ENCODE measurements at regions not wholly inside any gene's neighbourhood (a gene's known extent, or its start where the extent isn't known, plus 50 kb on each side); places are given as distances from the start of the nearest gene placed in this dataset.
"Not testable (repeated sequence)": the region's sequence is repeated elsewhere in the genome, so short reads cannot be mapped to it uniquely, and the experiment has no call there.

DNA sequence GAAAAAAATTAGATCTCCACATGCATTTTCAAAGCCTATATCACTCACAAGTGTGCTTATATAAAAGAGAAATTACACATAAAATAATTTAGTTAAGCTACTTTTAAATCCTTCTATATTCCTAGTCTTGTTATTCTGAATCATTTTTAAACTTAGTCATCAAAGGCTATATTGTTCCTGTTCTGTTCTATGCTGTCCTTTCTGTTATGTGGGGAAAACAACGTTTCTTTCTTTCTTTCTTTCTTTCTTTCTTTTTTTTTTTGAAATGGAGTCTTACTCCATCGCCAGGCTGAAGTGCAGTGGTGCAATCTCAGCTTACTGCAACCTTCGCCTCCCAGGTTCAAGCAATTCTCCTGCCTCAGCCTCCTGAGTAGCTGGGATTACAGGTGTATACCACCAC lies 389.2 kb upstream of the FTMT start:
- no peaks in the 10 kb centered on the region for H3K4me1 ChIP-seq (ENCODE audit: control insufficient read depth, insufficient read depth, low read length, poor library complexity, severe bottlenecking)
- no peak overlapping the region for H3K27ac ChIP-seq (ENCODE audit: low read depth, low read length, severe bottlenecking)
- 100% methylated on average over 1 of the region's 3 CpGs; no CpG with 5 or more reads in 1 of the 2 experiments for WGBS, 2 experiments (ENCODE audit: insufficient coverage in 2 of 2)
- H3K9me3 ChIP-seq (ENCODE audit: control insufficient read depth, low read length) = no peaks in the 10 kb centered on the region
- H3K36me3 ChIP-seq (ENCODE audit: control insufficient read depth, insufficient read depth, low read length) = no peaks in the 10 kb centered on the region
- H3K4me3 ChIP-seq (ENCODE audit: extremely low read depth, insufficient read depth, low read length, poor library complexity, severe bottlenecking) = no peak overlapping the region

DNA sequence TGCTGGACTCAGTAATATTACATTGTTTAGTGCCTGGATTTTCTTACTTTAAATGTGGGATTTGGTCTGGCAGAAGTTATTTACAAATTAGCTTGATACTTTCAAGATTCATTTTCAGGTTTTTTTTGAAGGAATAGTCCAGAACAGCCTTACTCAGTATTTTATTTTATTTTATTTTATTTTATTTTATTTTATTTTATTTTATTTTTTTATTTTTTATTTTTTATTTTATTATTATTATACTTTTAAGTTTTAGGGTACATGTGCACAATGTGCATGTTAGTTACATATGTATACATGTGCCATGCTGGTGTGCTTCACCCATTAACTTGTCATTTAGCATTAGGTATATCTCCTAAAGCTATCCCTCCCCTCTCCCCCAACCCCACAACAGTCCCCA lies 380.5 kb upstream of the FTMT start:
- H3K4me3 ChIP-seq (ENCODE audit: extremely low read depth, insufficient read depth, low read length, poor library complexity, severe bottlenecking); H3K27ac ChIP-seq (ENCODE audit: low read depth, low read length, severe bottlenecking); H3K36me3 ChIP-seq (ENCODE audit: control insufficient read depth, insufficient read depth, low read length); H3K9me3 ChIP-seq (ENCODE audit: control insufficient read depth, low read length); H3K4me1 ChIP-seq (ENCODE audit: control insufficient read depth, insufficient read depth, low read length, poor library complexity, severe bottlenecking): not testable (repeated sequence)

DNA sequence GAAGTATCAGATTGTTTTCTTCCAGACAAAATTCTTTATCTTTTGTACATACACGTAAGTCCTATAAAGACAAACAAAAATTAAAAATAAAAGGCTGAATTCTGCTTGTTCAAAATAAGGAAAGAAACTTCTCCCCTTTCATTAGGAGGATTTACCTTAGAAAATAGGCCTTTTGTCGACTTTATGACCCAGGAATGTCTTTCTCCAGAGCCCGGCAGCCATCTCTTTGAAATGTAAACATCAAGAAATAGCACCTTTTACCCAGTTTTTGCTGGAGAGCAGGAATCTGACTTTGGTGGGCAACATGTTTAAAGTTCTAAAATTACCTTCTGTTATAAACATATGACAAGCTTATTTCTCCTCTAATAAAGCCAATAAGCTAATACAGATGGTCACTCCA lies 373.0 kb upstream of the FTMT start:
- WGBS, 2 experiments (ENCODE audit: insufficient coverage in 2 of 2) = 33 to 43% methylated on average over 1 to 2 of the region's 3 CpGs
- H3K36me3 ChIP-seq (ENCODE audit: control insufficient read depth, insufficient read depth, low read length) = no peaks in the 10 kb centered on the region

DNA sequence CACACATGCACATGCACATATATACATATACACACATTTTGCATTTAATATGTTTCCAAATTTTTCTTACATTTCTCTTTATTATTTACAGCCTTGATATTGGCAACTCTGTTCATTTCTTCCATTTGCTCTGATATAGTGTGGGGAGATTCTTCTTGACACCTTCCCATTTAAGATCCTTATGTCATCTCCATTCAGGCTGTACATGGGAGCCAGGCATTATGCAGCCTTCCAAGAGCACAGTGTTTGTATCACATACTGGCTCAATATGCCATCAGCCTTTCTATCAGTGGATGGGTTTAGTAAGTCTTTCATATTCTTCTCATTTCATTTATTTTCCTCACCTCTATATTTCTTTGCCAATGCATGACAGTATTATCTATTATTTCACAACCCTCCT lies 372.3 kb upstream of the FTMT start:
- Histone ChIP-seq H3K4me1 (ENCODE audit: control insufficient read depth, insufficient read depth, low read length, poor library complexity, severe bottlenecking) (no peaks in the 10 kb centered on the region), H3K36me3 (ENCODE audit: control insufficient read depth, insufficient read depth, low read length) (no peaks in the 10 kb centered on the region), H3K9me3 (ENCODE audit: control insufficient read depth, low read length) (no peaks in the 10 kb centered on the region), H3K27ac (ENCODE audit: low read depth, low read length, severe bottlenecking) (no peak overlapping the region), H3K4me3 (ENCODE audit: extremely low read depth, insufficient read depth, low read length, poor library complexity, severe bottlenecking) (no peak overlapping the region)

More for the DNA sequence above, 373.0 kb upstream of the FTMT start:
- H3K4me1 ChIP-seq (ENCODE audit: control insufficient read depth, insufficient read depth, low read length, poor library complexity, severe bottlenecking) = no peaks in the 10 kb centered on the region
- H3K27ac ChIP-seq (ENCODE audit: low read depth, low read length, severe bottlenecking) = no peak overlapping the region
- no peak overlapping the region for H3K4me3 ChIP-seq (ENCODE audit: extremely low read depth, insufficient read depth, low read length, poor library complexity, severe bottlenecking)
- no peaks in the 10 kb centered on the region for H3K9me3 ChIP-seq (ENCODE audit: control insufficient read depth, low read length)

DNA sequence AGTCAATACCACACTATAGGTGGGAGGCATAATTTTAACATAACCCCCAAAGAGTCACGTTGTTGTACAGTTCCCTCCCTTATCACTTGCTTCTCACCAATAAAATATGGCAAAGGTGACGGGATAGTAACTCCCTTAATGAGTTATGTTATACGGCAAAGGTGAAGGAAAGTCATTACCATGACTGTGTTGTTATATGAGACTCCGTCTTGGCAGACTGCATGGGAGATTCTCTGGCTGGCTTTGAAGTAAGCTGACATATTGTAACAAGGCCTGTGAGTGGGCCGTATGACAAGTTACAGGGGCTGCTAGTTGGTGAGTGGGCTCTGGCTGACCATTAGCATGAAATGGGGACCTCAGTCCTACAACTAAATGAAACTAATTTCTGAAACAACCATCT lies 366.4 kb upstream of the FTMT start:
- Histone ChIP-seq H3K9me3 (ENCODE audit: control insufficient read depth, low read length) (no peaks in the 10 kb centered on the region), H3K4me1 (ENCODE audit: control insufficient read depth, insufficient read depth, low read length, poor library complexity, severe bottlenecking) (no peaks in the 10 kb centered on the region), H3K36me3 (ENCODE audit: control insufficient read depth, insufficient read depth, low read length) (no peaks in the 10 kb centered on the region), H3K27ac (ENCODE audit: low read depth, low read length, severe bottlenecking) (no peak overlapping the region), H3K4me3 (ENCODE audit: extremely low read depth, insufficient read depth, low read length, poor library complexity, severe bottlenecking) (no peak overlapping the region)
- WGBS, 2 experiments (ENCODE audit: insufficient coverage in 2 of 2) = 93% methylated on average over 3 of the region's 5 CpGs; no CpG with 5 or more reads in 1 of the 2 experiments

DNA sequence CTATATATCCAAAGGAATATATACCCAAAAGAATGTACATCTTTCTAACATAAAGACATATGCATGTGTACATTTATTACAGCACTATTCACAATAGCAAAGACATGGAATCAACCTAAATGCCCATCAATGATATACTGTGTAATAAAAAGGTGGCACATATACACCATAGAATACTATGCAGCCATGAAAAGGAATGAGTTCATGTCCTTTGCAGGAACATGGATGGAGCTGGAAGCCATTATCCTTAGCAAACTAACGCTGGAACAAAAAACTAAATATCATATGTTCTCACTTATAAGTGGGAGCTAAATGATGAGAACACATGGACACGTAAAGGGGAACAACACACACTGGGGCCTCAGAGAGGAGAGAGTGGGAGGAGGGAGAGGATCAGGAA lies 365.7 kb upstream of the FTMT start:
- no CpG with 5 or more reads among the region's 2 CpGs for WGBS, 2 experiments (ENCODE audit: insufficient coverage in 2 of 2)
- H3K36me3 ChIP-seq (ENCODE audit: control insufficient read depth, insufficient read depth, low read length); H3K4me1 ChIP-seq (ENCODE audit: control insufficient read depth, insufficient read depth, low read length, poor library complexity, severe bottlenecking); H3K9me3 ChIP-seq (ENCODE audit: control insufficient read depth, low read length); H3K4me3 ChIP-seq (ENCODE audit: extremely low read depth, insufficient read depth, low read length, poor library complexity, severe bottlenecking); H3K27ac ChIP-seq (ENCODE audit: low read depth, low read length, severe bottlenecking): not testable (repeated sequence)

DNA sequence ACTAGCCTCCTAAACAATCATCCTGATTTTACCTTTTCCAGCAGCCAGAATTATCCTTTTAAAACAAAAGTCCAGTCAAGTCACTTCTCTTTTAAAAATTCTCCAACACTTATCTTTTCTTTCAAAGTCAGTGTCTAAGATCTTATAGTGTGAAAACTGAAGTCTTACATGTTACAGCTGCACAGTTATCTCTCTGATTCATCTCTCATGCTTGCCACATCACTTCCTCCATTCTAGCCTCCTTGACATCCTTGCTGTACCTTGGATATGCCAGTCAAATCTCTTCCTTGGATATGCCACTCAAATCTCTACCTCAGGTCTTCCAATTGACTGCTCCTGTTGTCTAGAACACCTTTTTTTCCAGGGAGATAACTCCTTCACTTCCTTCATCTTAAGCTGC lies 361.7 kb upstream of the FTMT start:
- Histone ChIP-seq H3K36me3 (ENCODE audit: control insufficient read depth, insufficient read depth, low read length) (no peaks in the 10 kb centered on the region), H3K4me1 (ENCODE audit: control insufficient read depth, insufficient read depth, low read length, poor library complexity, severe bottlenecking) (no peaks in the 10 kb centered on the region), H3K9me3 (ENCODE audit: control insufficient read depth, low read length) (no peaks in the 10 kb centered on the region), H3K27ac (ENCODE audit: low read depth, low read length, severe bottlenecking) (no peak overlapping the region), H3K4me3 (ENCODE audit: extremely low read depth, insufficient read depth, low read length, poor library complexity, severe bottlenecking) (no peak overlapping the region)

DNA sequence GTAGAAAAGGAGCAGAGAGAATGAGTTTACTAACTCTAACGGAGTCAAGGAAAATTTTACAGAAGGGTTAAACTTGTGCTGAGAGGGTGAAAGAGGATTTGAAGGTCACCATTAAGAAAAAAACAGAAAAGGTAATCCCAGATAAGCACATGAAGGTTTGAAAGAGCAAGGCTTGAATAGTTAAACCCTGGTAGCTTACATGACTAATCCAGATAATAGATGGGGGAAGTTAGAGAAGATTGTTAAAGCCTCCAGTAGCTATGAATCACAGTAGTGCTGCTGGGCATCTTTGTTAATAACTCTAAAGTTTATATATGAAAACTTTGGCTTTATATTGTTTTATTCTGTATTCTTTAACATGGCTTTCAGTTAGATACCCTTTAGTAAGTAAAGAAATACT lies 354.5 kb upstream of the FTMT start:
- Histone ChIP-seq H3K27ac (ENCODE audit: low read depth, low read length, severe bottlenecking) (no peak overlapping the region), H3K36me3 (ENCODE audit: control insufficient read depth, insufficient read depth, low read length) (no peaks in the 10 kb centered on the region), H3K4me1 (ENCODE audit: control insufficient read depth, insufficient read depth, low read length, poor library complexity, severe bottlenecking) (no peaks in the 10 kb centered on the region), H3K4me3 (ENCODE audit: extremely low read depth, insufficient read depth, low read length, poor library complexity, severe bottlenecking) (no peak overlapping the region), H3K9me3 (ENCODE audit: control insufficient read depth, low read length) (no peaks in the 10 kb centered on the region)
- 71% methylated on average over 1 of the region's 1 CpG; no CpG with 5 or more reads in 1 of the 2 experiments for WGBS, 2 experiments (ENCODE audit: insufficient coverage in 2 of 2)

DNA sequence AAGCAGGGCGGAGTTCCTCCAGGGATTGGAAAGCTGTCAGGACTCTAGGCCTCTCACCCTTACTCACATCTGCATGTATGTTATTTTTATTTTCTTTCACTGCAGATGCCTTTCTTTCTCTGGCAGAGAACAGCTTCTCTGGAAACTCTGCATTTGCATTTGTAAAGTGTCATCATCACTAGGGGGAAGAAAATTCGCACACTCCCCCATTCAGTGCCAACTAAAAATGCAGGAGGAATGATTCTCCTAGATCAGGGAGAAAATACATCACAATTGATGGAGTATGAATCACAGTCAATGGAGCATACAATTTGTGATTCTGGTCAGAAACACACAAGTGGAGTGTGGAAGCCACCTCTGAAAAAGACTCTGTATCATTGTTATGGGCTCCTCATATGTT lies 351.4 kb upstream of the FTMT start:
- H3K9me3 ChIP-seq (ENCODE audit: control insufficient read depth, low read length) = no peaks in the 10 kb centered on the region
- WGBS, 2 experiments (ENCODE audit: insufficient coverage in 2 of 2) = 100% methylated on average over 1 of the region's 2 CpGs; no CpG with 5 or more reads in 1 of the 2 experiments
- H3K4me1 ChIP-seq (ENCODE audit: control insufficient read depth, insufficient read depth, low read length, poor library complexity, severe bottlenecking) = no peaks in the 10 kb centered on the region
- H3K27ac ChIP-seq (ENCODE audit: low read depth, low read length, severe bottlenecking) = no peak overlapping the region
- H3K4me3 ChIP-seq (ENCODE audit: extremely low read depth, insufficient read depth, low read length, poor library complexity, severe bottlenecking) = no peak overlapping the region
- H3K36me3 ChIP-seq (ENCODE audit: control insufficient read depth, insufficient read depth, low read length) = no peaks in the 10 kb centered on the region

DNA sequence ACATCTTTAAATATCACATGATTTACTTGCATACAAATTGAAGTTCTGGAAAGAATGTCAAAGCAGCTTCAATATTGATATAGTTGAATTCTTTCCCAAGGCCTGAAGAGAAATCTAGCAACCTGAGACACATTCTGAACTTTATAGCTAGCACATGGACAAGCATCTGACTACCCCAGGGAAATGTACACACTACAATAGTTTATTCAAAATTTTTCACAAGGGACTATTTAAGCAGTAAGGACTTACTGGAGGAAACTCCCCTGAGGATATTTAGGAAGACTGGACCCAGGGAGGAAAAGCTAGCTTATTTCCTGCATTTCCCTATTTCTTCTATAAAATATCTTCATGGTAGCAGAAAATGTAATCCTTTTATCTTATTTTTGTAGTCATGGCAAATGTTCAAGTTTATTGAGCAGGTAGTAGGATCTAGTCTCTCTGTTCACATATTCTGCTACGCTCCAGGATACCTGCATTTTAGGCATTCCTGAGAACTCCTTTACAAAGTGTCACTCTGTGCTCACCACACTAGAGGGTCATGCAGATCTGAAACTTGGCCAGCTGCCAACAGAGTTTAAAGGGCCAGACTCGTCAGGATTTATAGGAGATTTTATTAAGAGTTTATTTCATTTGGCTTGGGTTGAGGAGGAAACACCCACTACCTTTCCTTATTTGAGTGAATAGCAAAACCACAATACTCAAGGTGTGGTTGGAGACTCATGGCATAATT lies 348.4 kb upstream of the FTMT start:
- WGBS, 2 experiments (ENCODE audit: insufficient coverage in 2 of 2) = 43% methylated on average over 1 of the region's 2 CpGs; no CpG with 5 or more reads in 1 of the 2 experiments

DNA sequence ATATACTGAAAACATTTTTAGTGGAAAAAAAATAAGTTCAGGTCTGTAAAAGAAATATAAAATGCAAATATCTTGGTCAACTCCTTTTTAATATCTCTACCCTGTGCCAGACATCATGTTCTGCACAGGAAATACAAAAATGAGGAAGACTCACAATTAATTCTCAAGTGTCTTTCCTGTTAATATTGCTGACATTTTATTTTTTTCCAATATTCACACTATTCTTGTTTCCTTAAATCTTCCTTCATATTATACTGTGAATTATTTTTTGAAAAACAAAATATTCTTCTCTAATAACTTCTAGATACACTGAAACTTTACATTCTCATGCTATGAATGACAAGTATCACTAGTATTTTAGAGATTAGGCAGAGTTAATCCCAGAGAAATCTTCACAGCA lies 334.7 kb upstream of the FTMT start:
- Histone ChIP-seq H3K9me3 (ENCODE audit: control insufficient read depth, low read length) (no peaks in the 10 kb centered on the region), H3K36me3 (ENCODE audit: control insufficient read depth, insufficient read depth, low read length) (no peaks in the 10 kb centered on the region), H3K27ac (ENCODE audit: low read depth, low read length, severe bottlenecking) (no peak overlapping the region), H3K4me3 (ENCODE audit: extremely low read depth, insufficient read depth, low read length, poor library complexity, severe bottlenecking) (no peak overlapping the region), H3K4me1 (ENCODE audit: control insufficient read depth, insufficient read depth, low read length, poor library complexity, severe bottlenecking) (no peaks in the 10 kb centered on the region)

More for the DNA sequence above, 348.4 kb upstream of the FTMT start:
- Histone ChIP-seq H3K36me3 (ENCODE audit: control insufficient read depth, insufficient read depth, low read length) (no peaks in the 10 kb centered on the region), H3K27ac (ENCODE audit: low read depth, low read length, severe bottlenecking) (no peak overlapping the region), H3K4me1 (ENCODE audit: control insufficient read depth, insufficient read depth, low read length, poor library complexity, severe bottlenecking) (no peaks in the 10 kb centered on the region), H3K4me3 (ENCODE audit: extremely low read depth, insufficient read depth, low read length, poor library complexity, severe bottlenecking) (no peak overlapping the region), H3K9me3 (ENCODE audit: control insufficient read depth, low read length) (no peaks in the 10 kb centered on the region)
